K562 (cell line): ENCODE measurements at regions not wholly inside any gene's neighbourhood (a gene's known extent, or its start where the extent isn't known, plus 50 kb on each side); places are given as distances from the start of the nearest gene placed in this dataset.

Source experiments
- ATAC-seq: fragments of 200-7000 bp; cut with Tn5 transposase; 3 replicates; pipeline ENCODE4 v1.9.1; 2020; ENCODE audit warnings: moderate library complexity
- BruUV-seq: library from RNA; stranded (reverse); fragments of 400-500 nt; replicated peaks from 2 replicates; lab custom pipeline; 2021; lab: Mats Ljungman, UMichigan
- CTCF ChIA-PET: fragments of 300-600 bp; formaldehyde crosslinking; extraction: SDS; loops from one replicate; lab custom pipeline; 2021; ENCODE audit warnings: low intra/inter-chr PET ratio; lab: Yijun Ruan, JAX
- POLR2A ChIA-PET: fragments of 300-600, 350-650 bp; sonication (Branson Sonifier 250); formaldehyde crosslinking; extraction: SDS; loops from one replicate; lab custom pipeline; 2021; ENCODE audit warnings: antibody characterized with exemption, inconsistent platforms; lab: Yijun Ruan, JAX
- DNase-seq, 4 experiments: peaks; one replicate each; pipeline versions ENCODE4 v3.0.0 to v3.0.0-alpha.2; 2011 to 2018; ENCODE audit warnings: low spot score in 3 of 4, mixed read lengths in 3 of 4; ENCODE audit errors: extremely low read depth in 1 of 4
- FAIRE-seq: peaks from 2 replicates; lab custom pipeline; 2011; peaks lifted over from hg19 to GRCh38; lab: Jason Lieb, UNC
- H2AFZ ChIP-seq: 2 replicates; pipeline ENCODE4 v1.6.0; 2011; ENCODE audit warnings: low read depth, low read length, control low read depth, inconsistent platforms
- H3K27ac ChIP-seq: fragments of 200-600 bp; 3 replicates; pipeline ENCODE4 v1.8.0; 2011; ENCODE audit warnings: low read depth, mild to moderate bottlenecking, control low read depth, inconsistent platforms, low read length, moderate library complexity, mixed read lengths; ENCODE audit errors: extremely low read depth
- H3K27me3 ChIP-seq, 2 experiments: fragments of 300-600 bp in 1 of 2; 2 replicates in 1 of 2; 3 replicates in 1 of 2; pipeline versions ENCODE4 v1.6.0 to v1.8.0; 2011; ENCODE audit warnings: inconsistent platforms in 2 of 2, low read length in 2 of 2, mild to moderate bottlenecking in 1 of 2, mixed read lengths in 1 of 2, moderate library complexity in 1 of 2; ENCODE audit not compliant: control insufficient read depth in 2 of 2, insufficient read depth in 2 of 2
- H3K36me3 ChIP-seq: fragments of 300-600 bp; 3 replicates; pipeline ENCODE4 v1.8.0; 2011; ENCODE audit warnings: mild to moderate bottlenecking, low read length, inconsistent platforms; ENCODE audit not compliant: control insufficient read depth, insufficient read depth
- H3K4me1 ChIP-seq, 2 experiments: fragments of 200-600 bp in 1 of 2; replicated peaks in 1 of 2; 2 replicates in 1 of 2; 3 replicates in 1 of 2; pipeline versions ENCODE4 v1.5.1 to v1.8.0; 2011; ENCODE audit warnings: inconsistent platforms in 2 of 2, low read length in 2 of 2, mild to moderate bottlenecking in 1 of 2, mixed read lengths in 1 of 2, moderate library complexity in 1 of 2; ENCODE audit not compliant: control insufficient read depth in 2 of 2, insufficient read depth in 2 of 2
- H3K4me2 ChIP-seq: 2 replicates; pipeline ENCODE4 v1.6.1; 2011; ENCODE audit warnings: low read length, control low read depth, inconsistent platforms, mixed read lengths; ENCODE audit not compliant: insufficient read depth
- H3K4me3 ChIP-seq: fragments of 200-600 bp; sonication (generic), shearing (Covaris generic); 2 replicates; pipeline ENCODE4 v1.5.1; 2016; ENCODE audit warnings: control low read depth, inconsistent platforms
- H3K79me2 ChIP-seq: fragments of 200-600 bp; 3 replicates; pipeline ENCODE4 v1.8.0; 2011; ENCODE audit warnings: low read length, inconsistent platforms; ENCODE audit not compliant: control insufficient read depth, insufficient read depth
- H3K9ac ChIP-seq, 2 experiments: 2 replicates each; pipeline versions ENCODE4 v1.6.0 to v1.6.1; 2011; ENCODE audit warnings: low read depth in 2 of 2, low read length in 2 of 2, control low read depth in 1 of 2, inconsistent platforms in 1 of 2, mild to moderate bottlenecking in 1 of 2, mixed read lengths in 1 of 2; ENCODE audit not compliant: insufficient read depth in 1 of 2
- H3K9me1 ChIP-seq: one replicate; pipeline ENCODE4 v1.6.0; 2011; ENCODE audit warnings: inconsistent platforms, mild to moderate bottlenecking, low read length, moderate library complexity; ENCODE audit not compliant: control insufficient read depth, insufficient read depth
- H3K9me3 ChIP-seq: replicated peaks from 2 replicates; pipeline ENCODE4 v1.5.1; 2011; ENCODE audit warnings: low read depth, low read length, inconsistent platforms; ENCODE audit not compliant: control insufficient read depth, insufficient read depth
- H4K20me1 ChIP-seq: replicated peaks from 2 replicates; pipeline ENCODE4 v1.6.1; 2011; ENCODE audit warnings: low read length, inconsistent platforms, mixed read lengths; ENCODE audit not compliant: control insufficient read depth, insufficient read depth
- HNRNPL ChIP-seq: fragments of 200-400 bp; formaldehyde crosslinking; IDR thresholded peaks from 2 replicates; pipeline ENCODE4 v1.6.1; 2017; ENCODE audit warnings: low read depth, mild to moderate bottlenecking, low read length
- PTBP1 ChIP-seq: fragments of 200-400 bp; formaldehyde crosslinking; IDR thresholded peaks from 2 replicates; pipeline ENCODE4 v1.6.1; 2017; ENCODE audit warnings: low read depth, low read length
- SREBF1 ChIP-seq: fragments of 150-350 bp; IDR thresholded peaks from 2 replicates; pipeline ENCODE4 v1.6.1; 2014; ENCODE audit warnings: antibody characterized with exemption, low read depth, low read length, borderline replicate concordance
- STAT5B ChIP-seq: fragments of 250-450 bp; sonication (Bioruptor Pico); IDR thresholded peaks from 2 replicates; pipeline ENCODE4 v1.8.0; 2021; ENCODE audit warnings: mild to moderate bottlenecking, inconsistent platforms
- XRCC3 ChIP-seq: fragments of 450-650 bp; IDR thresholded peaks from 2 replicates; pipeline ENCODE4 v1.6.1; 2017; ENCODE audit warnings: mild to moderate bottlenecking, moderate library complexity
- ZNF354B ChIP-seq: fragments of 250-450 bp; sonication (Bioruptor Pico); IDR thresholded peaks from 2 replicates; pipeline ENCODE4 v1.4.0; 2020
- whole genome bisulfite sequencing: fragments of 100-300 bp; shearing (Covaris generic); methylation state at CpG from one replicate; pipeline ENCODE4 v1.1.6; 2016; ENCODE audit warnings: low coverage, mixed read lengths; ENCODE audit not compliant: insufficient coverage; ENCODE audit errors: missing lambda C conversion rate; 5-methylcytosine and 5-hydroxymethylcytosine counted together
- in situ Hi-C: fragments of 300-500 bp; cut with MboI; formaldehyde crosslinking; loops from 4 replicates; pipeline ENCODE4 v1.15.0; 2018; ENCODE audit warnings: inconsistent platforms, mixed read lengths
- intact Hi-C: fragments of 100-400 bp; cut with micrococcal nuclease; formaldehyde crosslinking; loops from 2 replicates; pipeline ENCODE4 v1.14.2; 2022

DNA sequence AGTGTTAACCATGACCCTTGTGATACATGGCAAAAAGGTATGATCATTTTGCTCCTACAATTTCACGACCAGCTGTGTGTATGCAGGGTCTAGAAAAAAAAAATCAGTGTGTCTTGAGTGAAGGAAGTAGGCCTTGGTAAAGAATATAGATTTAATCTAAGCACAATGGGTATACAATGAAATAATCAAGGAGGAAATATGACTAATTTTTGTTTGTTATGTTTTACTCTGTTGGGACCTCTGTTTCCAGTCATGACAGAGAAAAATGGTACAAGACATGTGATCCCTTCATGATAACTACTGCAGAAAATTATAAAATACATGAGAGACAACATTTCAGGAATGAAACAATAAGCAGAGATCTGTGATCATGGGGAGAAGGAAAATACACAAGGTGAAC is 835.5 kb downstream of the PDHA2 start:
- no peak for FAIRE-seq
- TF ChIP-seq STAT5B (CRISPR knock-in tag) (no peak), PTBP1 (no peak), XRCC3 (no peak), SREBF1 (no peak)
- intact Hi-C loops (no loop called here), in situ Hi-C loops (no loop called here)
- ChIA-PET CTCF (no interaction called here), POLR2A (no interaction called here)
- Histone ChIP-seq H3K4me3 (no peak overlapping the region), H3K79me2 (no peaks in the 10 kb centered on the region), H3K9me3 (no peaks in the 10 kb centered on the region), H3K27ac (no peak overlapping the region), H3K4me1 (no peaks in the 10 kb centered on the region), H2AFZ (no peak overlapping the region), H3K9ac (no peak overlapping the region), H3K4me2 (no peak overlapping the region), H3K36me3 (no peaks in the 10 kb centered on the region), H3K9me1 (no peaks in the 10 kb centered on the region), H3K27me3 (no peaks in the 10 kb centered on the region), H4K20me1 (no peaks in the 10 kb centered on the region)
- no peak for ATAC-seq
- no peak for DNase-seq
- 10% methylated on average over 1 of the region's 1 CpG for WGBS
- no TSS peak for BruUV-seq

DNA sequence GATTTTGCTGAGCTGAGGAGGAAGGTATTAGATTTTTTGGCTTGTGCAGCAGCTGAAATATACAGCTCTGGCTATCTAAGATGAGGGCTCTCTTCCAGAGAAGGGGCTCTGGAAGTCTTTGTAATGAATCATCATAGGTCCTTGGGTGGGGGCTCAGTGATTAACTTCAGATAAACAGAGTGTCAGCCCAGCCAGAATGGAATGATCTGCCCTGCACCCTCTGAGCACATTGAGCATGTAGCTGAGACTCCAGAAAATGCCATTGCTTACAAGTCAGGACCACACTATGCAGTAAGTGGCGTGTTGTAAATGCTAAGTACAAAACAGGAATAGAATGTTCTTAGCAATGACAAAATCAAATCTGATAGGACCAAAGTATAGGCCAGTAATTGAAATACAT is 836.0 kb downstream of the PDHA2 start:
- POLR2A ChIA-PET = no interaction called here
- H3K36me3 ChIP-seq = no peaks in the 10 kb centered on the region
- in situ Hi-C loops = no loop called here
- BruUV-seq = no TSS peak
- no peaks in the 10 kb centered on the region for H4K20me1 ChIP-seq
- H3K9ac ChIP-seq = no peak overlapping the region
- no peak for TF ChIP-seq HNRNPL
- TF ChIP-seq ZNF354B = no peak
- TF ChIP-seq, all 486 proteins: peak for 0
- no peak overlapping the region for H2AFZ ChIP-seq
- H3K79me2 ChIP-seq = no peaks in the 10 kb centered on the region
- H3K27ac ChIP-seq = no peak overlapping the region
- H3K27me3 ChIP-seq = no peaks in the 10 kb centered on the region
- DNase-seq (no peak), ATAC-seq (no peak), FAIRE-seq (no peak)
- intact Hi-C loops = no loop called here
- no peak overlapping the region for H3K4me2 ChIP-seq
- no peaks in the 10 kb centered on the region for H3K9me3 ChIP-seq
- no peaks in the 10 kb centered on the region for H3K9me1 ChIP-seq
- WGBS = 0% methylated on average over 1 of the region's 1 CpG
- no peak overlapping the region for H3K4me3 ChIP-seq
- H3K4me1 ChIP-seq = no peaks in the 10 kb centered on the region
- CTCF ChIA-PET = no interaction called here
